Hypothalamus (tissue), 51 donors: ENCODE measurements at regions not wholly inside any gene's neighbourhood (a gene's known extent, or its start where the extent isn't known, plus 50 kb on each side); places are given as distances from the start of the nearest gene placed in this dataset.
A peak's percentile ranks its signal among the peaks of the same experiment; 100 is the strongest.
"Not testable (repeated sequence)": the region's sequence is repeated elsewhere in the genome, so short reads cannot be mapped to it uniquely, and the experiment has no call there.

ENCODE experiments used
- DNase-seq, 51 donors: peaks; one replicate each; lab custom pipeline; 2025; lab: John Stamatoyannopoulos, UW

DNA sequence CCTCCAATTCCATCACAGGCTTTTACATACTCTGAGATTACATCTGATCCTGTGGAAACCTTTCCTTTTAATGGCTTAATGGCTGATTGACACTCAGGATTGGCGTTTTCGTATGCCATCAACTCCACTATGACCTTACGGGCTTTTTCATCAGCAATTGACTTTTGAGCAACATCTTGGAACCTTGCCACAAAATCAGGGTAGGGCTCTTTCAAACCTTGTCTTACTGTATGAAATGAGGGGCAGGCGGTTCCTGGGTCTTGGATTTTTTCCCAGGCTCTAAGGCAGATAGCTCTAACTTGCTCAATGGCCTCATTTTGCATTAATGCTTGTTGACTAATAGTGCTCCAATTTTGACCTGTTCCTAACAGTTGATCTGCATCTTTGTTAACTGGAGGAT is 250.9 kb upstream of the PRKCQ start:
- not testable (repeated sequence) for DNase-seq

DNA sequence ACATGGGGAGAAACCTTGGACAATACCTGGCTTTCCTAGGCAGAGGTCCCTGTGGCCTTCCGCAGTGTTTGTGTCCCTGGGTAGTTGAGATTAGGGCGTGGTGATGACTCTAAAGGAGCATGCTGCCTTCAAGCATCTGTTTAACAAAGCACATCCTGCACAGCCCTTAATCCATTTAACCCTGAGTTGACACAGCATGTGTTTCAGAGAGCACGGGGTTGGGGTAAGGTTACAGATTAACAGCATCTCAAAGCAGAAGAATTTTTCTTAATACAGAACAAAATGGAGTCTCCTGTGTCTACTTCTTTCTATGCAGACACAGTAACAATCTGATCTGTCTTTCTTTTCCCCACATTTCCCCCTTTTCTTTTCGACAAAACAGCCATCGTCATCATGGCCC is 244.7 kb upstream of the PRKCQ start:
- not testable (repeated sequence) for DNase-seq

DNA sequence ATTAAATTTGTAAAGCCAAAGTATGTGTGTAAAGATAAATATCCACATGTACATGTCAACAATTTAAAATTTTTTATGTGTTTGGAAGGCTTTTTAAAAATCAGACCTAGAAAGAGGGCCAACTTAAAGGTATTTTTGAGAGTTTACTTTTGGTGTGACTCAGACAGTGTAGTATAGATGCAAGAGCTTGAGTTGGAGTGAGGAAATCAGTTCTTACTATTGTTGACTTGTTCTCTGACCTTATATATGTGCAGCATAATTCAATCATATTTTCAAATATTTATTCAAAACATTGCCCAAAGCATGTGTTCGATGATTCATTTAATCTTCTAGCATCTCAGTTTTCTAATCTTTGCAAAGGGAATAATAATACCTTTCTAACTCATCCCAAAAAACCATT is 243.7 kb upstream of the PRKCQ start:
- no peak for DNase-seq

DNA sequence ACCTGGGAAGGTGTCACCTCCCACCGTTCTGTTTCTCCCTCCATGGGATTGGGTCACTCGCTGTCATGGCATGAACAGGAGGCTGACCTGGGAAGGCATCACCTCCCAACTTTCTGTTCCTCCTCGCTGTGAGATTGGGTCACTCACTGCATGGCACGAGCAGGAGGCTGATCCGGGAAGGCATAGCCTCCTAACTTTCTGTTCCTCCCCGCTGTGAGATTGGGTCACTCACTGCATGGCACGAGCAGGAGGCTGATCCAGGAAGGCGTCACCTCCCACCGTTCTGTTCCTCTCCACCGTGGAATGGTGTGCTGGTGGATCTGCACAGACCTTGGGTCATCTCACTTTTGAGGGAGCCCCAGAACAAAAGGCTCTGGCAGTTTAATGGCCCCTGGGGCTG is 239.2 kb upstream of the PRKCQ start:
- no peak for DNase-seq

DNA sequence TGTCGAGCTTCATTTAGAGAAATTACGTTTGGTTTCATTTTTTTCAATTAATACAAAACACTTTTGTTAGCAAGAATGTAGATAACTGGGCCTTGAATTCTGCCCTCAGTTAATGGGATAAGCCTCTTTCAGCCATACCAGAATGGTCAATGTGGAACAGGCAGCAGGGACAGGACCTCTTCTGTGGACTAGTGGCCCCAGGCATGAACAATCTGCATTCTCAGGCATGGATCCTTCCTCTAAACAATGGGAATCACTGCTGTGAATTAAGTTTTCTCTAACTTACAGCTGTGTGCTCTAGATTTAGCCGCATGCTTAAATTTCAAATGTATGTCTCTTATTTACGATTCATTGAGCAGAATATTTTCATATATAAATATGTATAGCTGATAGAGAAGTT is 237.7 kb upstream of the PRKCQ start:
- no peak for DNase-seq

DNA sequence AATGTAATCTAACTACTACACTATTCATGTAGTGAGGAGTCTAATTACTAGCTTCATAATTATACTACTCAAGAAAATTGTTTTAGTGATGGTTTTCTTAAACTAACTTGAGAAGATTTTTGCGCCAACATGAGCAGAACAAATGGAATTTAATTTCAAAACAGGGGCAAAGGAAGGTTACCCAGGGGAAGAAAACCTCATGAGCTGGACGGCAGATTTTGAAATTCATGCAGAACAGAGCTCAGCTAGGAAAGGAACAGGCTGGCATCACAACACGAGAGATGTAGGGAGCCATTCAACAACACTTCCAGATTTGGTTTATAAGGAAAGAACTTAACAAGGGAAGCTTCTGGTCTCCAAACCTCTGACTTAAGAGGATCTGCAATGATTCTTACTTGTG is 235.3 kb upstream of the PRKCQ start:
- no peak for DNase-seq

DNA sequence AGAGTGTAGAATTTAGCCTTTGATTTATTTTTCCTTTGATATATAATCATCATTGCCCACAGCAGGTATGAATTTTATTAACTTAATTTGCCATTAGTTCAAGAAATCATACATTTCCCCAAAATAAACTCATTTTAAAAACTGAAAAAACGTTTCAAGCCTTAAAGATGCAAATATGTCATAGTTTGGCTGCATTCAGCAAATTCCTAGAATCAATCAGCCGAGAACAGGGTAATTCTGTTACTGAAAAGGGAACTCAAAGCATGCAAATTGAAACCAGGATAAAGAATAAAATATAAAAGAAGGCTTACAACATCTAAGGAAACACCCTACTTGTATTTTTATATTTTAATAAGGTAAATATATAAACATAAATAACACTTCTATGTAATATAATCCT is 233.8 kb upstream of the PRKCQ start:
- no peak for DNase-seq

DNA sequence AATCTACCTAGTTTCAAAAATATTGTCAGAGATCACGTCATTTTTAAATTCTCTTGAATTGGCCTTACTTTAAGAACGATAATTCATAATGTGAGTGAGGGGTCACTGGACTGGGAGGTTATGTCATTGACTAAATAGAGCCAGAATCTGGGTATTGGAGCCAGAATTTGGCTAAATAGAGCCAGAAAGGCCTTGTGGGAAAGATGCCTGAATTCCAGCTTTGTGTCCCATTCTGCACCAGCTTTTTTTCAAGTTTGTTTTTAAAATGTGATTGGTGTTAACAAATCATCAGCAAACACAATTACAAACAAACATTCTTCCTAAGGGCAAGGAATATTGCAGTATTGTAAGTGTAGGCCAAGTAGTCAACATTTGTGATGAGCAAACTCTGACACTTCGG is 233.2 kb upstream of the PRKCQ start:
- DNase-seq = no peak

DNA sequence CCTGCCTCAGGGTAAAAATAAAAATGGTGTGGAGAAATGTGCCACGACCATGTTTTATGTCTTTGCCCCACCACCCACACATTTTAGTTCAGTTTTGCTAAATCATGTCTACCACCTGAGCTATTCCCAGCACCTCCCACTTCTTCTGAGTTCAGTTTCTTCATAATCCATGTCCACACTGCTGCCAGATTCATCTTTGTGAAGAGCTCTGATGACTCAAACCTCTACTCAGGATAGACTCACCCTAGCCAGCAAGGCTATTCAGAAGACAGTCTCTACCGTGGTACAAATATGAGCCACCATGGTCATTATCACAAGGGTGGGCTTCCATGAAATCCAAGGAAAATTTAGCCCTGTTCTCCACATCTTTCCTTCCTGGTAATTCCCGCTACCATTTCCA is 231.1 kb upstream of the PRKCQ start:
- DNase-seq = peak in 1 of 51 donors; percentile 5

DNA sequence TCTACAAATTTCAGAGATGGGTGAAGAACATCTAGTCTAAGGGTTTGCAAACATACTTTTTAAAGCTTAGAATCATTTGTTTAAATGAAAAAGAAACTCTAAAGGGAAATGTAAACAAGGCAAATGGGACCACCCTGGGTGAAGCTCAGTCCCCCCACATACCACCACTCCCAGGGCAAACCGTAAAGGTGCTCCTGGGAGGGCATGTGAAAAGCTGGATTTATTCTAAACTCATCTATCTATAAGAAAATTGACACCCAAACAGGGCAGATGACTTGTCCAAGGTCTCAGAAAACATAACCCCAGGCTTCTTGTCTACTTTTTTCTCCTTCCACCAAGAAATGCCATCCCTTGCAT is 223.3 kb upstream of the PRKCQ start:
- DNase-seq = no peak

DNA sequence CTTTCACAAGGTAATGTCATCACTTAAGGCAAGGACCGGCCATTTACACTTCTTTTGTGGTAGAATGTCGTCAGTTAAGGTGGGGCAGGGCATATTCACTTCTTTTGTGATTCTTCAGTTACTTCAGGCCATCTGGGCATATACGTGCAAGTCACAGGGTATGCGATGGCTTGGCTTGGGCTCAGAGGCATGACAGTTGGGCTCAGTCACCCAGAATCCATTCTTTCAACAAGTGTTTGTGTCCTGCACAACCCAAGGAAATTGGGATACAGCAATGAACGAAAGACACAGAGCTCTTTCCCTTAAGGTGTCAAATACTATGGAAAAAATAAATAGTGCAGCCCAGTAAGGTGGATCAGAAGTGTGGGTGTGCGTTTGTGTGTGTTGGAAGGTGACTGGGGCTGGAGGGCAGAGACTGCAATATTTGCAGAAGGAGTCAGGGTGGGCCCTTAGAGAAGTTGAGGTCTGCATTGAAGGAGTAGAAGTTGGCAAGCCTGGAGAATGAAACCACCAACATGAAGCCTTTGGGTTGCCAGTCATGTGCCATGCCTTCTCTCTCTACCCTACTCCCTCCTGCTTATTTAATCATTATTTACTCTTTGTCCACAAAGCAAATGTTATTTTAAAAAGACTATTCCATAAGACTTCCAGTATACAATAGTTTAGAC is 222.8 kb upstream of the PRKCQ start:
- no peak for DNase-seq

DNA sequence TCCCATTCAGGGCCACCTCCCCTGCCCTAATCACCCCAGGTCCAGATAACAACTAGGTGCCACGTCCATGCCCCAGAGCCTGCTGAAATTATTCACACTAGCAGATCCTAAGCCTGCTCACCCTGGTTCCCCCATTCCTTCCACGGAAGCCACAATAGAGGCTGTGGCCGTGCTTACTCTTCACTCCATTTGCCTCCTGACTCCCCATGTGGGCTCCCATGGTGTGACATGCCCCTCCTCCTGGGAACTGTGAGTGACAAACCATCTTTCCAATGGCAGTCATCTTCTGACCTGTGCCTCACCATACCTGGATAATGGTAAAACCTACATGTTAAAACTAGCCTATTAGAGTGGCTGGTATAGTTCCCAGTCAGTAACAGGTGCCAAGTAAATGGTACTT is 216.2 kb upstream of the PRKCQ start:
- DNase-seq = no peak

DNA sequence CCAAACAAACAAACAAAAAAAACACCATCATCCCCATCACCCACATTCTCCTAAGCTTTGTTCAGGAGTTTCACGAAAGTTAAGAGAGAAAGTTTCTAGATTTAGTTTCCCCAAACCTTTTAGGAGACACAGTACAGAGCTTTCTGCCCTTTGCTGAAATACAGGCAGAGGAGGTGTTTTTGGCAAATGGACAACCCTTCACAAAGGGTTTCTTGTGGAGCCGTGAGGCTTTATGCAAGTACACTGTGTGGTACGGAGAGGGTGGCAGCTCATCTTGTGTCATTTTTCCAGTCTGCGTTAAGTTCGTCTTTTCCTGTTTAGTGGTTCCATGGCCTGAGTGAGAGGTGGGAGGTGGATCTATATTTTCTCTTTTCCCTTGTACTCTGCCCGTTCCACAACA is 215.5 kb upstream of the PRKCQ start:
- peak in 1 of 51 donors; percentile 8 for DNase-seq

DNA sequence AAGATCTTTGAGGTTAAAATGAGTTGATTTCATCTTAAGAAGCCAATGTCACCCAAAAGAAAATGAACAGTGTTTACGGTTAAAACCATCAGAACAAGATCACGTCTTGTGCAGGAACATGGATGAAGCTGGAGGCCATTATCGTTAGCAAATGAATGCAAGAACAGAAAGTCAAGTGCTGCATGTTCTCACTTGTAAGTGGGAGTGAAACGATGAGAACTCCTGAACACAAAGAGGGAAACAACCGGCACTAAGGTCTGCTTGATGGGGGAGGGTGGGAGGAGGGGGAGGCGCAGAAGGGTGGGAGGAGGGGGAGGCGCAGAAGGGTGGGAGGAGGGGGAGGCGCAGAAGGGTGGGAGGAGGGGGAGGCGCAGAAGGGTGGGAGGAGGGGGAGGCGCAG is 214.8 kb upstream of the PRKCQ start:
- DNase-seq = not testable (repeated sequence)

DNA sequence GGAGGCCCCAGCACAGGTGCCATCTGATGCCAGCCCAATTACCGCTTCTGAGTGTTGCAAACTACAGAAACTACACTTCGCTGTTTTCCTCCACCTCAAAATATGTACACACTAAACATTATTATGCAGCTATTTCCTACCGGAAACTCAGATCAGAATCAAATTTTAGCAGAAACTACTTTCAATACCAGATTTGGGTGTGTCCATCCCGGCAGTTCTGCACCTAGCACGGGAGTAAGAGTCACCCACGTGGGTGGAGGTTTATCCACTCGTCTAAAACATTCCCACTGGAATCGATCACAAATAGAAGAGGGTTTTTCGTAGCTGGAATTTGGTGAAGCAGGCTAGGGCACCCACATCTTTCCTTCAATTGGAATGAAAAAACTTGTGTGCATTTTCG is 214.4 kb upstream of the PRKCQ start:
- DNase-seq = no peak

DNA sequence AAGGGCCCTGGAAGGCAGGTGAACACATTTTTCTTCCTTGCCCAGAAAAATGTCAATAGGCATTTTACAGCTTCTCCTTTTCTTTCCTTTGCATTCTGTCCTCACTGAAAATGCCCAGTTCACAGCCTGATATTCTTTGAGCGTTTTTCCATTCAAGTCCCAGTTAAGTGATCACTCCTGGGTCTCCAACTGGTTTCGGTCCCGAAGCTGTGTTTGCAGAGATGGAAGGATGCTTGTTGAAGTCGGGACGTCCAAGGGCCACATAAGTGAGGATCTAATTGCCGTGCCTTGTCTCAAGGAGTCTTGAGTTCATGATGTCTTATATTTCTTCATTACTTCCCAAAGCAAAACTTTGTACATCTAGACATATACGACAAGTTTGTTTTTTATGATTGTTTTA is 208.7 kb upstream of the PRKCQ start:
- no peak for DNase-seq

DNA sequence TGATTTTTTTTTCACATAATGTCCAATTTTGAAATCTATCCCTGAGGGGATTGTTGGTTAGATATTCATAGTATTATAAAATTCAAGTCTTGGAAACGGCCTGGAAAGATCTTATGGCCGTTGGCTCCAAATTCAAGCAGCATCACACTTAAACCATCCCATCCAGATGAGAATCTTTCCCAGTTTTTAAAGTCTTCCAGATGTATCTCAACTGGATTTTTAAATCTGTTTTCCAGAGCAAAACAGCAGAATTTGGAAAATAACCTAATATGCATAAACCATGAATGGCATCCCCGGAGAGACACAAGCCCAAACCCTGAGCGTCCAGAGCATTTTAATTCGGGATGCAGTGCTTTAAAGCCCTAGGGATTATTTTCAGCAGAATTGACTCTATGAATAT is 208.2 kb upstream of the PRKCQ start:
- DNase-seq = no peak

DNA sequence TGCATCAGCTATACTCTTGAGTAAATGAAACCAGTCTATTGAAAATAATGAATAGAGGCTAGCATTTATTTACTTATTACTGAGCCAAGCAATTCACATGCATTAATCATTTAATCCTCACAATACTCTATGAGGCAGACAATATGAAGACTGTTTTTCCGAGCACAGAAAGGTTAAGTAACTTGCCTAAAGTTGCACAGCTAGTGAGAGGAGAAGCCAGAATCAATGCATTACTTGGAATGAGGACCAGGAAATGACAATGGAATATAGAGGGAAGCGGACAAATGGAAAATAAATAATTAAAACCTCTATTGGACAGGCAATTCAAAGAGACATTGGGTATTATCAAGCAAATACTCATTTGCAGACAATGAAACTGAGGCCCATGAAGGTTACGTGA is 207.6 kb upstream of the PRKCQ start:
- DNase-seq = no peak

DNA sequence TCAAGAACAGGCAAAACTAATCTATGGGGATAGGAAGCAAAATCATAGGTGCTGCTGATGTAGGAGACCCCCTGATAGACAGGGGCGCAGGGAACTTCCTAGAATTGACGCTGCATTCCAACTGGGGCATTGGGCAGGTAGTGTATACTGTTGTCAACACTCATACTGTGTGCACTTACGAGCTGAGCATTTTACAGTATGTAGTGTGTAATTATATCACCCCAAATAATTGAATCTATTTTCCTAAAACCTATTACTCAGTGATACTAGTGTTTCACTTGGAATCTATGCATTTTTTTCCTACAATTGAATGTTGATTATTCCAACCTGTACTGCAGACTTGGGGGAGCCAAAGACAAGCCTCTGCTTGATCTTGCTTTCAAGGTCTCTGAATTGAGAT is 207.0 kb upstream of the PRKCQ start:
- DNase-seq = no peak

DNA sequence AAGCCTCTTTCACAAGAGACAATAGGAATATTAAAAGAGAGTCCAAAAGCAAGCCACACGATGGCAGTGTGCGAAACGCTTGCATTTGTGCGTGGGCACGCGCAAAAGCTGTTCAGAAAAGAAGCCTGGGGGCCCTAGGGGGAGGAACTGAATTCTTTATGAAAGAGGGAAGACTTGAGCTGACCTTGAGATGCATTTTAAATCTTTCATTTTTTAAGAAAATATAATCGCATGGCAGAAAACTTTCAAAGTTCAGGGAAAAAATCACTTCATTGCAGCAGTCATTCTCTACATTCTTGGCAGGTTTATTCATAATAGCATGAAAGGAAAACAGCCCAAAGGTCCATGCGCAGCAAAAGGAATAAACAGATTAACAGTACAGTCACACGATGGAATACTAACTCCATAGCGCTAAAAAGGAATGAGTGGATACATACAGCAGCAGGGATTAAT is 206.5 kb upstream of the PRKCQ start:
- DNase-seq = peak in 29 of 51 donors; percentile 1 to 67 (median 17)

DNA sequence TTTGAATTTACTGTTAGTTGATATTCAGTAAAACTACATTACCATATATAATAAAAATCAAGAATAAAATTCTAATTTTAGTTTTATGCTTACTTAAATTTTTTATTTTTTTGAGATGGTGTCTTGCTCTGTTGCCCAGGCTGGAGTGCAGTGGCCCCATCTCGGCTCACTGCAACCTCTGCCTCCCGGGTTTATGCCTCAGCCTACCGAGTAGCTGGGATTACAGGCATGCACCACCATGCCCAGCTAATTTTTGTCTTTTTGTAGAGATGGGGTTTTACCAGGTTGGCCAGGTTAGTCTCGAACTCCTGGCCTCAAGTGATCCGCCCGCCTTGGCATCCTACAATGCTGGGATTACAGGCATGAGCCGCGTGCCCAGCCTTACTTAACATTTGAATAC is 204.4 kb upstream of the PRKCQ start:
- not testable (repeated sequence) for DNase-seq

DNA sequence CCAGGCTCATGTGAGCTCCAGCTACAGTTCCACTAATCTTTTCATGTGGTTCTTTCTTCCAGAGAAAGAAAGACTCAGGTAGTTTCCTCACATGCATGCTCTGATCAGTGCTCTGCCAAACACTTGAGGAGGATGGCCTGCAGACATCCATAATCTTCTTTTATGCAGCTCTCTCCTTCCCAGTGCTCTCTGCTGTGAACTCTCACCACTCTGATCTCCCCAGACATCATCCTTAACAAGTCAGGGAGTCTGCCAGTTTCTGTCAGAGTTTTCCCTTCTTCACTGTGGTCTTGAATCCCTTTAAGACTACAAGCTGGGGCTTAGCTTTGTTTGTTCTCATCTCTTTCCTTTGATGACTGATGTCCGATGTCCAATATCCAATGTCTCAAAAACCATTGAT is 203.4 kb upstream of the PRKCQ start:
- DNase-seq = no peak

DNA sequence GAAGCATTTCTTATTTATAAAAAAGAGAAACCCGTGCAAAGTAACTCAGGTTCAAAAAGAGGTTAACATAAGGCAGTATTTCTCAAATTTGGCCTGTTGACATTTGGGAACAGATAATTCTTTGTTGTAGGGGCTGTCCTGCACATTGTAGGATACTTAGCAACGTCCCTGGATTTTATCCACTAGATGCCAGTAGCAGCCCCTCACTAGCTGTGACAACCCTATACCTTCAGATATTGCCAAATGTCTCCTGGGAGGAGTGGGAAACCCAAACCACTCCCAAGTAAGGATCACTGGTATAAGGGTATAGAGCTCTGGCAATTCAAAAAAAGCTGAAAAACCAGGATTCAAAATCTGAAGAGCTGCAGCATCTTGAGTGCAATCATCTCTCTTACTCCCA is 202.3 kb upstream of the PRKCQ start:
- DNase-seq = no peak
